ENCODE measurements at regions not wholly inside any gene's neighbourhood (a gene's known extent, or its start where the extent isn't known, plus 50 kb on each side); places are given as distances from the start of the nearest gene placed in this dataset.

DNA sequence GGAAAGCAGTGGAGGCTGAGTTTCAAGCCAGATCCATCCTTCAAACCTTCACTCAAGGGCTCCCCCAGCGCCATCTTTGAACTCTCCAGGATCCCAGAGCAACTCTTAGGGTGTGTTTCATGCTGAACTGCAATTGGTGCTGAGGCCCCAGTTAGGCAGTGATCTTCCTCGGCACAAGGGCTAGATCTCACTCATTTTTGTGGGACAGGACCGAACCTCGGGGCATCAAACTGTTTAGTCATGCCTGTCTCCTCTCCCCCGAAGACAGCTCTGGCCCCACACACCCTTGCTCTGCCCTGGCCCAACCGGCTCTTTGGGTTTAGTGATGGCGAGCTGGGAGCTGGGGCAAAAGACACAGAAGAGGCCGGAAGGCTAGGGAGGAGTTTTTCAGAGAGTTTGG lies 115.1 kb downstream of the NUFIP1 start:
- Histone ChIP-seq H3K36me3 (no peaks in the 10 kb centered on the region), H3K27me3 (ENCODE audit: low read depth) (no peaks in the 10 kb centered on the region), H3K27ac (no peak overlapping the region), H3K4me3 (no peak overlapping the region), H3K9me3 (peaks cover 7% of the 10 kb centered on the region), H3K4me1 (no peaks in the 10 kb centered on the region)
- no peak for TF ChIP-seq CTCF (IDR thresholded peaks at IDR 0.05)
- ATAC-seq, result no peak
- intact Hi-C loops (cut with DNase I), result no loop called here
- DNase-seq, result no peak

DNA sequence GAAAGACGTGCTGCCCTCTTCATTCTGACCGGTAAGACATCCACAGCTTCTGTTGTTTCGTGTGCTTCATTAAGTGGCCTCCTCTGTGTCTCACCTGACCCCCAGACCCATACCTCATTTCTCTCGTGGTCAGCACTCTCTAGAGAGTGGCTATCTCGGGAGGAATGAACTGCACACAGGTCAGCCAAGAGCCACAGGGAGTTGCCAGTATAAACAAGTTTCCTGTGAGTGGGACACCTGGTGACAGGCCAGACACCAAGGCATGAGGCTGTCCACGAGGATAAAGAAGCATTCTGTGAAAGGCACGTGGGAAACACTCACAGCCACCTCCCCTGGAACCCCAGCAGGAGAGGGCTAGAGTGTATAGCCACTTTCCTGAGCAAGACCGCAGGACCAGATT lies 115.8 kb downstream of the NUFIP1 start:
- Histone ChIP-seq H3K9me3 (peaks cover 7% of the 10 kb centered on the region), H3K36me3 (no peaks in the 10 kb centered on the region), H3K4me1 (no peaks in the 10 kb centered on the region), H3K27me3 (ENCODE audit: low read depth) (no peaks in the 10 kb centered on the region), H3K4me3 (no peak overlapping the region), H3K27ac (no peak overlapping the region)
- TF ChIP-seq CTCF (IDR thresholded peaks at IDR 0.05), result no peak
- ATAC-seq (peak in 1 of 2 donors; percentile 30), DNase-seq (no peak)
- intact Hi-C loops (cut with DNase I), result no loop called here

DNA sequence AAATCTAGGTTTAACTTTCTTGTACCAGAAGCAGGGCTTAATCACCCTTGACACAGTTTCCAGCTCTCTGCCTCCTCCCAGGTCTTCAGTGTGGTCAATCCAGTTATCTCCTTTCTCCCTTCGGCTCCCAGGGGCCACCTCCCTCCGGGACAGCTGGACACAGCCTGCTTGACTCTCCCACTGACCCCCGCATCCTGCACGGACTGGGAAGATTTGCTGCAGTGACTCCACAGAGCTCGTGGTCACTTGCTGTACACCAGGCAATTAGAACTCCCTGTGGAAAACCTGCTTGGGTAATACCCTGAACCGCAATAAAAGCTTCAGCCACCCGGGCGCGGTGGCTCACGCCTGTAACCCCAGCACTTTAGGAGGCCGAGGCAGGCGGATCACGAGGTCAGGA lies 116.5 kb downstream of the NUFIP1 start:
- Histone ChIP-seq H3K27me3 (ENCODE audit: low read depth) (no peaks in the 10 kb centered on the region), H3K4me3 (no peak overlapping the region), H3K4me1 (no peaks in the 10 kb centered on the region), H3K9me3 (peaks cover 7% of the 10 kb centered on the region), H3K27ac (no peak overlapping the region), H3K36me3 (no peaks in the 10 kb centered on the region)
- DNase-seq, result no peak
- no peak for ATAC-seq
- intact Hi-C loops (cut with DNase I), result no loop called here
- no peak for TF ChIP-seq CTCF (IDR thresholded peaks at IDR 0.05)

DNA sequence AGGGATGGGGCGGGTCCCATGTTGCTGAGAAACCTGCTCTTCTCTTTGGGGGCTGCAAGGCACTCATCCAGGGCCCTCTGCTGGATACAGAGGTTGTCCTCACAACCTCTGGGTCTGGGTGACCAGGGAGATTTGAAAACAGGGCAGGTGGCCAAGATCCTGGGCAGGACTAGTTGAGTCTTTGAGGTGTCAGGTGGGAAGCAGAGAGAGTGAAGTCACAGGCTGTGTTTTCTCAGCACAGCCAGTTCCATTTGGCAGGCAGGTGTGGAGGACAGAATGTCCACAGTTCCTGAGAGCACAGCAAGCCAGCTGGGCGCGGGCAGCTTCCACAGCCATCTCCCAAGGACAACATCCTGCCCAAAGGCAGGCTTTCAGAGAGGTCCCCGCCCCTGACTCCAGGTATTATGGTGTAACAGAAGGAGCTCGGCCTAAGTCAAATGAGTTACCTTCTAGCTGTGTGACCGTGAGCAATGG lies 118.8 kb downstream of the NUFIP1 start:
- Histone ChIP-seq H3K4me3 (no peak overlapping the region), H3K27me3 (ENCODE audit: low read depth) (no peaks in the 10 kb centered on the region)

GRCh38 chr13:44869167-44869566 lies 120.1 kb downstream of the NUFIP1 start:
- Histone ChIP-seq H3K27ac (no peak overlapping the region), H3K4me1 (no peaks in the 10 kb centered on the region), H3K4me3 (no peak overlapping the region), H3K9me3 (no peaks in the 10 kb centered on the region), H3K27me3 (ENCODE audit: low read depth) (no peaks in the 10 kb centered on the region), H3K36me3 (no peaks in the 10 kb centered on the region)
- TF ChIP-seq CTCF (IDR thresholded peaks at IDR 0.05), result no peak
- intact Hi-C loops (cut with DNase I), result no loop called here
- DNase-seq (no peak), ATAC-seq (no peak)

More for the DNA sequence above, 118.8 kb downstream of the NUFIP1 start:
- no peak for TF ChIP-seq CTCF (IDR thresholded peaks at IDR 0.05)
- ATAC-seq (peak; percentile 69 to 77), DNase-seq (peak; percentile 78)
- Histone ChIP-seq H3K4me1 (no peaks in the 10 kb centered on the region), H3K9me3 (no peaks in the 10 kb centered on the region), H3K36me3 (no peaks in the 10 kb centered on the region), H3K27ac (no peak overlapping the region)
- intact Hi-C loops (cut with DNase I), result no loop called here

DNA sequence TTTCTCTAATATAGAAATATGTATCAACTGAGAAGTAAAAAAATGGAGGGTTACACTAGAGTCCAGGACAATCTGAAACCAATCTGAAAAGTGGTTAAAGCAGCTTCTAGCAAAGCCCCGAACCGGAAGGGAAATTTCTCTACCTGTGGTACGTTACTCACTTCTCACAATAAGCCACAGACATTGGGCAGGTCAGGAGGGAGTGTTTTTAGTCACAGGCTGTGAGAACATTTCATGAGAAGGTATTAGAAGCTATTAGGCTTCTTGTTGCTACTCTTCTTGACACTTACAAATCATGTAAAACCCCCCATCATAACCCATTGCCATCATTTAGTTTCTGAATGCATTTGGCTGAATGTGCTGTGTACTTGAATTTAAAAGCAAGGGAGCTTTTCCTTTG lies 120.9 kb downstream of the NUFIP1 start:
- Histone ChIP-seq H3K9me3 (no peaks in the 10 kb centered on the region), H3K4me3 (no peak overlapping the region), H3K27me3 (ENCODE audit: low read depth) (no peaks in the 10 kb centered on the region), H3K4me1 (no peaks in the 10 kb centered on the region), H3K36me3 (no peaks in the 10 kb centered on the region), H3K27ac (no peak overlapping the region)
- ATAC-seq (no peak), DNase-seq (no peak)
- no peak for TF ChIP-seq CTCF (IDR thresholded peaks at IDR 0.05)
- intact Hi-C loops (cut with DNase I), result no loop called here
